BJ (cell line): ENCODE measurements at regions not wholly inside any gene's neighbourhood (a gene's known extent, or its start where the extent isn't known, plus 50 kb on each side); places are given as distances from the start of the nearest gene placed in this dataset.

Source experiments
- CTCF ChIA-PET: fragments of 350-600 bp; formaldehyde crosslinking; extraction: SDS; loops from one replicate; lab custom pipeline; 2021; ENCODE audit warnings: antibody characterized with exemption, inconsistent platforms; lab: Yijun Ruan, JAX
- POLR2A ChIA-PET: fragments of 300-600 bp; sonication (Branson Sonifier 250); formaldehyde crosslinking; extraction: SDS; loops from one replicate; lab custom pipeline; 2021; ENCODE audit warnings: antibody characterized with exemption; lab: Charles Lee
- DNase-seq: peaks from one replicate; pipeline ENCODE4 v3.0.0-alpha.2; 2011; ENCODE audit warnings: low read depth
- H3K27me3 ChIP-seq: 2 replicates; pipeline ENCODE4 v1.6.0; 2011; ENCODE audit warnings: low read length; ENCODE audit not compliant: control insufficient read depth, insufficient read depth
- H3K36me3 ChIP-seq: 2 replicates; pipeline ENCODE4 v1.5.1; 2011; ENCODE audit warnings: low read length; ENCODE audit not compliant: control insufficient read depth, insufficient read depth
- H3K4me3 ChIP-seq: 2 replicates; pipeline ENCODE4 v1.5.1; 2011; ENCODE audit warnings: low read depth, mild to moderate bottlenecking, control low read depth, low read length
- CTCF ChIP-seq: IDR thresholded peaks from 2 replicates; pipeline ENCODE4 v1.5.1; 2011; ENCODE audit warnings: low read depth, mild to moderate bottlenecking, control low read depth, inconsistent platforms, low read length, moderate library complexity; ENCODE audit not compliant: insufficient read depth

GRCh38 chr16:86919578-86920305, 341.4 kb downstream of the FOXL1 start:
- ChIA-PET POLR2A (no interaction called here), CTCF (no interaction called here)
- peaks cover 10% of the 10 kb centered on the region for H3K27me3 ChIP-seq
- H3K36me3 ChIP-seq: no peaks in the 10 kb centered on the region
- no peak overlapping the region for H3K4me3 ChIP-seq
- DNase-seq: no peak
- no peak for TF ChIP-seq CTCF

- POLR2A ChIA-PET: no interaction called here
- Histone ChIP-seq H3K4me3 (no peak overlapping the region), H3K27me3 (peaks cover 13% of the 10 kb centered on the region), H3K36me3 (no peaks in the 10 kb centered on the region)
- no peak for DNase-seq
- CTCF ChIA-PET: no interaction called here
- TF ChIP-seq CTCF: no peak
Observed at GRCh38 chr16:86921289-86921688, 342.9 kb downstream of the FOXL1 start.

GRCh38 chr16:86922311-86922710, 344.0 kb downstream of the FOXL1 start:
- Histone ChIP-seq H3K4me3 (no peak overlapping the region), H3K36me3 (no peaks in the 10 kb centered on the region), H3K27me3 (peaks cover 13% of the 10 kb centered on the region)
- CTCF ChIA-PET: no interaction called here
- no peak for DNase-seq
- TF ChIP-seq CTCF: no peak
- POLR2A ChIA-PET: no interaction called here

GRCh38 chr16:86923656-86924055, 345.3 kb downstream of the FOXL1 start:
- no peaks in the 10 kb centered on the region for H3K36me3 ChIP-seq
- no peak overlapping the region for H3K4me3 ChIP-seq
- no peak for TF ChIP-seq CTCF
- POLR2A ChIA-PET: no interaction called here
- peaks cover 14% of the 10 kb centered on the region for H3K27me3 ChIP-seq
- DNase-seq: no peak
- CTCF ChIA-PET: interaction anchor here (0.5 kb wide), 1 partner anchor 365 kb away, joined by 3 read pairs; no protein-coding TSS in a partner anchor

DNA sequence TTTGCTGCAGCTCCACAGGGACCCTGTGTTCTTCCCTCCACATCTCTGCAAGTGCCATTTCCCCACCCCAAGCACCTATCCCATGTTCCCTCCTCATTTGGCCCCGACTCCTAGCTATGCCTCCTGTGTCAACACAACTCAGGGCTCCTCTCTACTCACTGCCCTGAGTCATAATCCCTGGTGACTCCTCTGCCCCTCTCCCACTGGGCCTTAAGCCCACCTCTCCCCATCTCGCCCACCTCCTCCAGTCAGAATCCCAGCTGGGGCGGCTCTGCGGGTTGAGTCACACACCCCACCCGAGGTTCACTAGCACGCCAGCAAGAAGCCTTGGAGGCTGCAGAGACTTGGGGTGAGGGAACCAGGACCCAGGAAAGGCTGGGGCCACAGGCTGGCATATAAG, 346.2 kb downstream of the FOXL1 start:
- no peaks in the 10 kb centered on the region for H3K36me3 ChIP-seq
- no peak overlapping the region for H3K4me3 ChIP-seq
- peaks cover 13% of the 10 kb centered on the region for H3K27me3 ChIP-seq
- ChIA-PET CTCF (no interaction called here), POLR2A (no interaction called here)
- no peak for DNase-seq
- TF ChIP-seq CTCF: no peak
